Gastroesophageal sphincter (tissue), 4 donors: ENCODE measurements at regions not wholly inside any gene's neighbourhood (a gene's known extent, or its start where the extent isn't known, plus 50 kb on each side); places are given as distances from the start of the nearest gene placed in this dataset.

ENCODE experiments used
- ATAC-seq: fragments of 150-250 bp; one replicate; pipeline ENCODE4 v1.9.1; 2016; ENCODE audit warnings: mild to moderate bottlenecking, moderate library complexity
- H3K27ac ChIP-seq, 4 donors: fragments of 200-600 bp; sonication (generic) in 3 of 4; 1 replicate in 3 of 4; 2 replicates in 1 of 4; pipeline ENCODE4 v1.5.1; 2016 to 2019
- H3K27me3 ChIP-seq: fragments of 200-600 bp; sonication (generic); one replicate; pipeline ENCODE4 v1.5.1; 2019
- H3K36me3 ChIP-seq, 2 donors: fragments of 200-600 bp; sonication (generic); one replicate each; pipeline ENCODE4 v1.5.1; 2019; ENCODE audit warnings: control low read depth in 1 of 2
- H3K4me1 ChIP-seq, 3 donors: fragments of 200-600 bp; sonication (generic); 1 replicate in 2 of 3; 2 replicates in 1 of 3; pipeline ENCODE4 v1.5.1; 2016 to 2019; ENCODE audit warnings: control low read depth in 2 of 3
- H3K4me3 ChIP-seq, 2 donors: fragments of 200-600 bp; sonication (generic); one replicate each; pipeline ENCODE4 v1.5.1; 2019; ENCODE audit warnings: mild to moderate bottlenecking in 1 of 2, moderate library complexity in 1 of 2
- H3K9me3 ChIP-seq, 3 donors: fragments of 200-600 bp; sonication (generic); one replicate each; pipeline ENCODE4 v1.5.1; 2017 to 2019; ENCODE audit warnings: control low read depth in 2 of 3
- CTCF ChIP-seq, 4 experiments: fragments of 200-600 bp in 2 of 4; fragments of 450-650 bp in 2 of 4; sonication (generic) in 1 of 4; IDR thresholded peaks; one replicate each; pipeline ENCODE4 v1.5.1; 2017 to 2019; ENCODE audit warnings: antibody characterized with exemption in 4 of 4, mild to moderate bottlenecking in 2 of 4, moderate library complexity in 2 of 4
- EP300 ChIP-seq: sonication (generic); formaldehyde crosslinking; IDR thresholded peaks from one replicate; pipeline ENCODE4 v1.6.1; 2017; ENCODE audit warnings: antibody characterized with exemption, mild to moderate bottlenecking
- POLR2A ChIP-seq, 2 donors: fragments of 450-650 bp; IDR thresholded peaks; one replicate each; pipeline ENCODE4 v1.6.1; 2017; ENCODE audit warnings: antibody characterized with exemption in 2 of 2, mild to moderate bottlenecking in 2 of 2, moderate library complexity in 1 of 2
- POLR2AphosphoS5 ChIP-seq: sonication (generic); formaldehyde crosslinking; IDR thresholded peaks from one replicate; pipeline ENCODE4 v1.6.1; 2017; ENCODE audit warnings: antibody characterized with exemption
- WGBS, 2 donors: methylation state at CpG; one replicate each; pipeline ENCODE4 v1.1.5; 2018; ENCODE audit warnings: low coverage in 1 of 2; 5-methylcytosine and 5-hydroxymethylcytosine counted together

GRCh38 chr14:55519473-55520080, 60.4 kb upstream of the KTN1 start:
- ATAC-seq: no peak
- no peak for TF ChIP-seq POLR2A (IDR thresholded peaks at IDR 0.05)
- TF ChIP-seq EP300: no peak
- no peak for TF ChIP-seq CTCF (IDR thresholded peaks at IDR 0.05)
- TF ChIP-seq POLR2AphosphoS5: no peak
- Histone ChIP-seq H3K27ac (no peak overlapping the region), H3K4me3 (no peak overlapping the region), H3K36me3 (no peaks in the 10 kb centered on the region), H3K9me3 (peaks cover 0 to 12% (median 0%) of the 10 kb centered on the region in 3 donors), H3K4me1 (peaks cover 0 to 10% (median 0%) of the 10 kb centered on the region in 3 donors), H3K27me3 (no peaks in the 10 kb centered on the region)
- WGBS, 2 donors: 100% methylated on average over 1 of the region's 1 CpG; no CpG with 5 or more reads in 1 of the 2 donors

- no peak for ATAC-seq
- TF ChIP-seq POLR2AphosphoS5 (no peak), EP300 (no peak), POLR2A (IDR thresholded peaks at IDR 0.05) (no peak), CTCF (IDR thresholded peaks at IDR 0.05) (no peak)
These were observed 56.7 kb upstream of the KTN1 start for GRCh38 chr14:55523321-55523720.

More at GRCh38 chr14:55523321-55523720, 56.7 kb upstream of the KTN1 start:
- Histone ChIP-seq H3K27ac (no peak overlapping the region), H3K27me3 (no peaks in the 10 kb centered on the region), H3K36me3 (no peaks in the 10 kb centered on the region), H3K4me1 (no peaks in the 10 kb centered on the region), H3K4me3 (no peak overlapping the region), H3K9me3 (peaks cover 0 to 12% (median 0%) of the 10 kb centered on the region in 3 donors)
- 50 to 96% methylated on average over 1 to 2 of the region's 2 CpGs for WGBS, 2 donors
